ENCODE measurements at regions not wholly inside any gene's neighbourhood (a gene's known extent, or its start where the extent isn't known, plus 50 kb on each side); places are given as distances from the start of the nearest gene placed in this dataset.

DNA sequence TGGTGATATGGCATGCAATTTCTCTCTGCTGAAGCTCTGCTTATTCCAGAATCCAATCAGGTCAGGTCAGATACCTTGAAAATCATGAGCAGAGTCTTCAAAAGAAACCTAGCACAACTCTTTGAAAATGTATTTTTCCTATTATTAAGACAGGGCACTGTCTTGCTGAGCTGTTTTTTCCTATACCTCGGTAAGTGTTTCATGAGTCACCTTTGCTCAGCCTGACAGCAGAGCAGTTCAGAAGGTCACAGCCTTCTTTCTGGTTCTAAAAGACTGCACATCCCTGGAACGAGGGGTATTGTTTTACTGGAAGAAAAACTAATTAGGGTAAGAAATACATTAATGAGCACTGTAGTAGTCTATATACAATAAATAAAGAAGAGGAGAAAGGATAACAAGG is 422.0 kb downstream of the SOX2 start:
- no peak overlapping the region for H3K27ac ChIP-seq

GRCh38 chr3:182135056-182135455 is 423.3 kb downstream of the SOX2 start:
- TF ChIP-seq, protein P1, sequence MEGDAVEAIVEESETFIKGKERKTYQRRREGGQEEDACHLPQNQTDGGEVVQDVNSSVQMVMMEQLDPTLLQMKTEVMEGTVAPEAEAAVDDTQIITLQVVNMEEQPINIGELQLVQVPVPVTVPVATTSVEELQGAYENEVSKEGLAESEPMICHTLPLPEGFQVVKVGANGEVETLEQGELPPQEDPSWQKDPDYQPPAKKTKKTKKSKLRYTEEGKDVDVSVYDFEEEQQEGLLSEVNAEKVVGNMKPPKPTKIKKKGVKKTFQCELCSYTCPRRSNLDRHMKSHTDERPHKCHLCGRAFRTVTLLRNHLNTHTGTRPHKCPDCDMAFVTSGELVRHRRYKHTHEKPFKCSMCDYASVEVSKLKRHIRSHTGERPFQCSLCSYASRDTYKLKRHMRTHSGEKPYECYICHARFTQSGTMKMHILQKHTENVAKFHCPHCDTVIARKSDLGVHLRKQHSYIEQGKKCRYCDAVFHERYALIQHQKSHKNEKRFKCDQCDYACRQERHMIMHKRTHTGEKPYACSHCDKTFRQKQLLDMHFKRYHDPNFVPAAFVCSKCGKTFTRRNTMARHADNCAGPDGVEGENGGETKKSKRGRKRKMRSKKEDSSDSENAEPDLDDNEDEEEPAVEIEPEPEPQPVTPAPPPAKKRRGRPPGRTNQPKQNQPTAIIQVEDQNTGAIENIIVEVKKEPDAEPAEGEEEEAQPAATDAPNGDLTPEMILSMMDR (conservative IDR thresholded peaks at IDR 0.05) = no peak
- no peak for TF ChIP-seq ZFX (IDR thresholded peaks at IDR 0.05)
- H3K27ac ChIP-seq = no peak overlapping the region

More for the DNA sequence above, 422.0 kb downstream of the SOX2 start:
- TF ChIP-seq, protein P1 (conservative IDR thresholded peaks at IDR 0.05) = no peak
- TF ChIP-seq ZFX (IDR thresholded peaks at IDR 0.05) = no peak

- TF ChIP-seq ZFX (IDR thresholded peaks at IDR 0.05) = no peak
- TF ChIP-seq, protein P1 (conservative IDR thresholded peaks at IDR 0.05) = no peak
- no peak overlapping the region for H3K27ac ChIP-seq
Measured at GRCh38 chr3:182136008-182136910, 424.5 kb downstream of the SOX2 start.

- H3K27ac ChIP-seq = no peak overlapping the region
- no peak for TF ChIP-seq ZFX (IDR thresholded peaks at IDR 0.05)
Measured at GRCh38 chr3:182138393-182138792, 426.7 kb downstream of the SOX2 start.

GRCh38 chr3:182139627-182140357 is 428.1 kb downstream of the SOX2 start:
- TF ChIP-seq, protein P1 (conservative IDR thresholded peaks at IDR 0.05) = peak; percentile 36
- no peak for TF ChIP-seq ZFX (IDR thresholded peaks at IDR 0.05)
- no peak overlapping the region for H3K27ac ChIP-seq

DNA sequence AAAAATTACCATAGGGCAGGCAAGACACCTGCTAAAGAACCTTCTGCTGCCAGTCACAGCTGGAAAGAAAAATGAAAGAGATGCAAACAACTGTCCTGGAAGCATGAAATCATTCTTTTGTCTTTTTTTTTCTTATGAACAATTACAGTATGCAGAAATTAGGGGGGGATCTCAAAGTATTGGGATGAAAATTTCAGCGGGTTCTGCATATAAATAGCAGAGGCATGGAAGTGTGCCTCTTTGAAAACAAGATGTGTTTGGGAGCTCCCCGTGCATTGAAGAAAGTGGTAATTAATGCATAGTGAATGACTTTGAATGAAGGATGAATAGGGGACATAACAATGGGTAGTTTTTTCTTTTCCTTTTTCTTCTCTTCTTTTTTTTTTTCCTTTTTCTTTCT is 431.2 kb downstream of the SOX2 start:
- H3K27ac ChIP-seq = no peak overlapping the region
- TF ChIP-seq, protein P1 (conservative IDR thresholded peaks at IDR 0.05) = no peak

GRCh38 chr3:182143903-182144302 is 432.2 kb downstream of the SOX2 start:
- no peak for TF ChIP-seq ZFX (IDR thresholded peaks at IDR 0.05)
- TF ChIP-seq, protein P1 (conservative IDR thresholded peaks at IDR 0.05) = no peak
- no peak overlapping the region for H3K27ac ChIP-seq

Data from C4-2B (cell line).